ACC112 (cell line): ENCODE measurements at regions not wholly inside any gene's neighbourhood (a gene's known extent, or its start where the extent isn't known, plus 50 kb on each side); places are given as distances from the start of the nearest gene placed in this dataset.

Experiments
- H2AFZ ChIP-seq: fragments of 200-600 bp; sonication (generic); one replicate; pipeline ENCODE4 v1.6.0; 2017; ENCODE audit warnings: antibody characterized with exemption, low read length; ENCODE audit not compliant: unreplicated experiment
- H3K27ac ChIP-seq: fragments of 200-600 bp; sonication (generic); 2 replicates; pipeline ENCODE4 v1.5.1; 2014; ENCODE audit warnings: low read depth, mild to moderate bottlenecking, antibody characterized with exemption, low read length, moderate library complexity
- H3K27me3 ChIP-seq: fragments of 200-600 bp; sonication (generic); 2 replicates; pipeline ENCODE4 v1.6.1; 2014; ENCODE audit warnings: mild to moderate bottlenecking, antibody characterized with exemption, low read length, moderate library complexity, mixed read lengths; ENCODE audit not compliant: insufficient read depth
- H3K36me3 ChIP-seq: fragments of 200-600 bp; sonication (generic); 2 replicates; pipeline ENCODE4 v1.6.1; 2016; ENCODE audit warnings: mild to moderate bottlenecking, antibody characterized with exemption, low read length, moderate library complexity, mixed read lengths; ENCODE audit not compliant: insufficient read depth
- H3K4me1 ChIP-seq: fragments of 200-600 bp; sonication (generic); one replicate; pipeline ENCODE4 v1.6.1; 2016; ENCODE audit warnings: low read length, mixed read lengths; ENCODE audit not compliant: insufficient read depth, unreplicated experiment, control insufficient read depth
- H3K4me3 ChIP-seq: fragments of 200-600 bp; sonication (generic); 2 replicates; pipeline ENCODE4 v1.5.1; 2014; ENCODE audit warnings: mild to moderate bottlenecking, low read depth, low read length
- H3K79me2 ChIP-seq: fragments of 200-600 bp; sonication (generic); one replicate; pipeline ENCODE4 v1.6.0; 2016; ENCODE audit warnings: low read length; ENCODE audit not compliant: control insufficient read depth, unreplicated experiment, insufficient read depth

DNA sequence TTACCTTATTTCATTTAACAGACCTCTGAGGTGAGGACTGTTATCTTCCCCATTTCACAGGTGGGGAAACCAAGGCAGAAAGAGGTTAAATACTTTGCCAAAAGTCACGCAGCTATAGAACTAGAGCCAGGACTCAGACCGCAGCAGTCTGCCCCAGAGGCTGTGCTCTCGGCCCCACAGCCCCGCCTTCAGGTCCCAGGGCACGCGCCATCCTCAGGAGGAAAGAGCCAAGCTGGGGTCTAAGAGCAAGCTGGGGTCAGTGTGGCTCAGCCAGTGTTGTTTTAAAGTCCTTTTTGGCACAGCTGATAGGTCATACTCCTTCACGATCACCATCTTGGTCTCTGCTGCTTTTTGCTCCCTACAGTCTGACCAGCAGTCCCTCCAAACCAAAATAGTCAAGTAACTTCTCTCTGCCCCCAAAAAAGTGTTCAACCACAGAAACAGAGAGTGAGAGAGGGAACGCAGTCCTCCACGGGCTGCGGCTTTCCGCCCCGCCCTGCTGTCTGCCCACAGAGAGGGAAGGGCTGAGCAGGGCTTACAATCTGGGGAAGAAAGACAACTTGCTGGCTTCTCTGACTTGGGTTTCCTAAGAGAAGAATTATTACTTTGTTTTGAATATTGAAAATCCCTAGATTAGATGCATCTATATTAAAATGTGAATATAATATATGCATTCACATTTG lies 137.2 kb upstream of the OPCML start:
- H2AFZ ChIP-seq = no peak overlapping the region
- H3K27ac ChIP-seq = no peak overlapping the region
- H3K4me3 ChIP-seq = no peak overlapping the region

GRCh38 chr11:133663135-133663985 lies 131.1 kb upstream of the OPCML start:
- Histone ChIP-seq H3K36me3 (no peaks in the 10 kb centered on the region), H3K4me3 (no peak overlapping the region), H3K4me1 (no peaks in the 10 kb centered on the region), H2AFZ (no peak overlapping the region), H3K27me3 (no peaks in the 10 kb centered on the region), H3K27ac (no peak overlapping the region), H3K79me2 (no peaks in the 10 kb centered on the region)

More for the DNA sequence above, 137.2 kb upstream of the OPCML start:
- no peaks in the 10 kb centered on the region for H3K27me3 ChIP-seq
- no peaks in the 10 kb centered on the region for H3K4me1 ChIP-seq
- H3K79me2 ChIP-seq = no peaks in the 10 kb centered on the region
- H3K36me3 ChIP-seq = no peaks in the 10 kb centered on the region

- Histone ChIP-seq H2AFZ (no peak overlapping the region), H3K4me3 (no peak overlapping the region), H3K36me3 (no peaks in the 10 kb centered on the region), H3K4me1 (no peaks in the 10 kb centered on the region), H3K27me3 (no peaks in the 10 kb centered on the region), H3K79me2 (no peaks in the 10 kb centered on the region), H3K27ac (no peak overlapping the region)
Observed at GRCh38 chr11:133661846-133662245, 129.5 kb upstream of the OPCML start.

GRCh38 chr11:133660202-133660568 lies 127.9 kb upstream of the OPCML start:
- no peaks in the 10 kb centered on the region for H3K4me1 ChIP-seq
- no peak overlapping the region for H3K4me3 ChIP-seq
- no peak overlapping the region for H2AFZ ChIP-seq
- no peaks in the 10 kb centered on the region for H3K36me3 ChIP-seq
- no peaks in the 10 kb centered on the region for H3K79me2 ChIP-seq
- no peaks in the 10 kb centered on the region for H3K27me3 ChIP-seq
- no peak overlapping the region for H3K27ac ChIP-seq

DNA sequence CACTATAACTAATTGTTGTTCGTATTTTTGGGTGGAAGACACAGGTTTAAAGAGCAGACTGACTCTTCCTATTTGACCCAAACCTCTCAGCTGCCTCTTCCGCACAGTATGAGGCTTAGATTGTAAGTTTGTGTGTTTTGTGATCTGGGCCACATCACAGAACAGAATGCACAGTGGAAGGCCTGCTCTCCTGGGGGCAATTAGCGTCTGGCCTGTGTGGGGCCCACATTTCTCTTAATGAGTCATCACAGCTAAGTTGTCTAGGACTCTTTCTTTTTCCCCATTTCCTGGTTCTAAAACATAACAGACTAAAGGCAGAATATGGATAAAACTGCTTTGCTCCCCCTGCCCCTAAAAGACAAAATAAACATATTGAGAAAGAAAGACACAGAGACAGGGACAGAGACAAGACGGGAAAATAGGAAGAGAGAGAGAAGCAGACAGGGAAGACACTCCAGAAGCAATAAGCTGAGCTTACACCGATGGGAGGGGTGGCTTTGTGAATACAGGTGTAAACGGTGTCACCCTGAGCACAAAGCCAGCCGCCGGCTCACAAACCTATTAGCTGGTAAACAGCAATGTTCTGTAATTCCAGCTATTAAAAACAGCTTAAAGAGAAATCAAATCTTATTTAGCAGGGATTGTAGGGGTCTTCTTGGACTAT lies 127.4 kb upstream of the OPCML start:
- Histone ChIP-seq H3K4me3 (no peak overlapping the region), H3K4me1 (no peaks in the 10 kb centered on the region), H2AFZ (no peak overlapping the region), H3K79me2 (no peaks in the 10 kb centered on the region), H3K27me3 (no peaks in the 10 kb centered on the region), H3K27ac (no peak overlapping the region), H3K36me3 (no peaks in the 10 kb centered on the region)

- no peaks in the 10 kb centered on the region for H3K27me3 ChIP-seq
- no peaks in the 10 kb centered on the region for H3K36me3 ChIP-seq
- no peak overlapping the region for H3K27ac ChIP-seq
- no peaks in the 10 kb centered on the region for H3K4me1 ChIP-seq
- no peak overlapping the region for H2AFZ ChIP-seq
- H3K79me2 ChIP-seq = no peaks in the 10 kb centered on the region
- H3K4me3 ChIP-seq = no peak overlapping the region
Observed at GRCh38 chr11:133657054-133657453, 124.8 kb upstream of the OPCML start.

GRCh38 chr11:133656082-133656635 lies 123.9 kb upstream of the OPCML start:
- Histone ChIP-seq H3K36me3 (no peaks in the 10 kb centered on the region), H3K4me1 (no peaks in the 10 kb centered on the region), H3K27ac (no peak overlapping the region), H3K4me3 (no peak overlapping the region), H3K27me3 (no peaks in the 10 kb centered on the region), H3K79me2 (no peaks in the 10 kb centered on the region), H2AFZ (no peak overlapping the region)

DNA sequence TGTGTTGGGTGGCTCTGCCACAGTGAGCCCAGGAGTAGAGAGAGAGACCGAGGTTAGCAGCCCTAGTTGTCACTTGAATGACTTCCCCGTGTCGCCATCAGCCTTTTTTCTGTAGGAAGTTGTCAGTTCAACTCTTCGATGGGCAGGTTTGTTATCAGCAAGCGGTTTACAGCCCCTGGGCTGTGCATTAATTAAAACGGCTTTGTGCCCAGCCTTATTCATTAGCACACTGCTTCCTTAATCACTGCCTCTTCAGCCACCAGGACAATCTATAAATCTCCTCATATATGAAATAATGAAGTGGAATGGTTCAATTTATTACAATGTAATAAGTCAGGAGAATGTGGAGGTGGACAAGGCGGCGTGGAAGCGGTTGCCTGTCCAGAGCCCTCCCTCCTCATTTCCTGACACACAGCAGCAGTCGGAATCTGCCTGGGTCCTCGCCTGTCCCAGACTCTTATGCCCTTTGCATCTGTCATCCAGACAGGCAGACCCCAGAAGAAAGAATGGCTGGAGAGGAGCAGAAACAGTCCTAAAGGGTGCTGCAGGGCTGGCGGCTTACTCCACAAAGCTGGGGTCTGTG lies 122.4 kb upstream of the OPCML start:
- Histone ChIP-seq H3K79me2 (no peaks in the 10 kb centered on the region), H2AFZ (no peak overlapping the region), H3K4me3 (no peak overlapping the region), H3K27ac (no peak overlapping the region), H3K36me3 (no peaks in the 10 kb centered on the region), H3K4me1 (no peaks in the 10 kb centered on the region), H3K27me3 (no peaks in the 10 kb centered on the region)

GRCh38 chr11:133653336-133653735 lies 121.0 kb upstream of the OPCML start:
- H3K79me2 ChIP-seq = no peaks in the 10 kb centered on the region
- no peaks in the 10 kb centered on the region for H3K27me3 ChIP-seq
- no peaks in the 10 kb centered on the region for H3K36me3 ChIP-seq
- no peak overlapping the region for H2AFZ ChIP-seq
- H3K27ac ChIP-seq = no peak overlapping the region
- H3K4me1 ChIP-seq = no peaks in the 10 kb centered on the region
- H3K4me3 ChIP-seq = no peak overlapping the region

DNA sequence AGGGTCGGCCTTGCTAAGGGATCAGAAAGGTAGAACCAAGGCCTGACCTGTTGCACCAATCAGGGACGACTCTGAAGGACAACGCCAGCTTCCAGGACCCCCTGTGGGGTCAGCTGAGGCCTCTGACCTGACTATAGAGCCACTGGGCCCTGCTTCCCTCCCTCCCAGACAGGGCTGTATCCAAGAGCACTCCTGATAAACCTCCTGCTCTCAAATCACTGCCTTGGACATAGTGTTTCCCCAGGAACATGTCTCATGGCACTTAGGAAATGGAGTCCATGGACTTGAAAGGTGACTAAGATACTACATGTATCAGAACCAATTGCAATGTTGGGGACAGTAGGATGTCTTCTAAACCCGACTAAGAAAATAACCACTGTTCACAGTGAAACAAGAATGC lies 117.8 kb upstream of the OPCML start:
- H3K79me2 ChIP-seq = no peaks in the 10 kb centered on the region
- H3K36me3 ChIP-seq = no peaks in the 10 kb centered on the region
- H3K4me3 ChIP-seq = no peak overlapping the region
- H3K27me3 ChIP-seq = no peaks in the 10 kb centered on the region
- no peak overlapping the region for H3K27ac ChIP-seq
- no peak overlapping the region for H2AFZ ChIP-seq
- no peaks in the 10 kb centered on the region for H3K4me1 ChIP-seq
